Motor neuron (in vitro differentiated cells): ENCODE measurements at regions not wholly inside any gene's neighbourhood (a gene's known extent, or its start where the extent isn't known, plus 50 kb on each side); places are given as distances from the start of the nearest gene placed in this dataset.
A peak's percentile ranks its signal among the peaks of the same experiment; 100 is the strongest.
"Not testable (repeated sequence)": the region's sequence is repeated elsewhere in the genome, so short reads cannot be mapped to it uniquely, and the experiment has no call there.

Experiments
- ATAC-seq, 8 experiments: fragments of 200-7000 bp; cut with Tn5 transposase; replicated peaks in 6 of 8; 2 replicates each; pipeline ENCODE4 v1.8.0; 2021; ENCODE audit warnings: mild to moderate bottlenecking in 8 of 8, moderate library complexity in 8 of 8
- H3K27ac ChIP-seq, 2 donors: fragments of 250-450 bp; sonication (Bioruptor Pico); 2 replicates each; pipeline ENCODE4 v1.9.0; 2021; ENCODE audit warnings: antibody characterized with exemption in 2 of 2, mild to moderate bottlenecking in 2 of 2, moderate library complexity in 1 of 2
- H3K4me1 ChIP-seq, 2 donors: fragments of 250-450 bp; sonication (Bioruptor Pico); replicated peaks in 1 of 2; 2 replicates each; pipeline ENCODE4 v1.6.1; 2021; ENCODE audit warnings: antibody characterized with exemption in 2 of 2, mild to moderate bottlenecking in 2 of 2, moderate library complexity in 1 of 2
- H3K4me3 ChIP-seq, 5 donors: fragments of 250-450 bp; sonication (Bioruptor Pico); 2 replicates each; pipeline ENCODE4 v1.9.0; 2021; ENCODE audit warnings: antibody characterized with exemption in 5 of 5, mild to moderate bottlenecking in 5 of 5, moderate library complexity in 4 of 5
- WGBS, 10 experiments: fragments of 450-650 bp; shearing (Covaris generic); methylation state at CpG; one replicate each; pipeline ENCODE4 v1.0.0; 2022; 5-methylcytosine and 5-hydroxymethylcytosine counted together
- in situ Hi-C, 9 experiments: fragments of 400-800 bp; cut with MboI; loops; one replicate each; pipeline ENCODE4 v1.15.0; 2021; ENCODE audit warnings: low sequenced_read_pairs in 9 of 9, low pct_unique_long_range_greater_than_20kb in 2 of 9; ENCODE audit not compliant: unreplicated experiment in 9 of 9

- ATAC-seq: peak in 1 of 8 experiments; percentile 30
- WGBS, 10 experiments: 23 to 100% (median 69%) methylated on average over 1 to 5 of the region's 10 CpGs; no CpG with 5 or more reads in 3 of the 10 experiments
- Histone ChIP-seq H3K27ac (no peak overlapping the region), H3K4me3 (no peak overlapping the region), H3K4me1 (peaks cover 3 to 9% of the 10 kb centered on the region in 2 donors)
- in situ Hi-C loops: no loop called here
Observed at GRCh38 chr9:38482918-38483592, 58.8 kb upstream of the IGFBPL1 start.

- in situ Hi-C loops: loop anchor here in 1 of 9 experiments (10.0 kb wide), 1 partner anchor 67 kb away; no protein-coding TSS in a partner anchor
- 55 to 100% (median 90%) methylated on average over 1 to 13 of the region's 22 CpGs; no CpG with 5 or more reads in 2 of the 10 experiments for WGBS, 10 experiments
- no peak overlapping the region for H3K4me3 ChIP-seq
- no peak overlapping the region for H3K27ac ChIP-seq
- peaks cover 0 to 2% of the 10 kb centered on the region in 2 donors for H3K4me1 ChIP-seq
- no peak for ATAC-seq
Observed at GRCh38 chr9:38478211-38478610, 54.0 kb upstream of the IGFBPL1 start.

- H3K4me1 ChIP-seq, H3K27ac ChIP-seq, H3K4me3 ChIP-seq: not testable (repeated sequence)
- in situ Hi-C loops: loop anchor here in 1 of 9 experiments (10.0 kb wide), 1 partner anchor 70 kb away; no protein-coding TSS in a partner anchor
- peak in 1 of 8 experiments; percentile 47 for ATAC-seq
- 33 to 100% (median 72%) methylated on average over 1 to 3 of the region's 4 CpGs; no CpG with 5 or more reads in 5 of the 10 experiments for WGBS, 10 experiments
Observed at GRCh38 chr9:38474476-38474875, 50.2 kb upstream of the IGFBPL1 start.
